Right renal pelvis (tissue), 4 donors: ENCODE measurements at regions not wholly inside any gene's neighbourhood (a gene's known extent, or its start where the extent isn't known, plus 50 kb on each side); places are given as distances from the start of the nearest gene placed in this dataset.

Experiments
- DNase-seq, 4 donors: peaks; one replicate each; pipeline ENCODE4 v3.0.0-alpha.2; 2013; ENCODE audit warnings: low read depth in 4 of 4, low spot score in 3 of 4, missing footprints in 1 of 4

DNA sequence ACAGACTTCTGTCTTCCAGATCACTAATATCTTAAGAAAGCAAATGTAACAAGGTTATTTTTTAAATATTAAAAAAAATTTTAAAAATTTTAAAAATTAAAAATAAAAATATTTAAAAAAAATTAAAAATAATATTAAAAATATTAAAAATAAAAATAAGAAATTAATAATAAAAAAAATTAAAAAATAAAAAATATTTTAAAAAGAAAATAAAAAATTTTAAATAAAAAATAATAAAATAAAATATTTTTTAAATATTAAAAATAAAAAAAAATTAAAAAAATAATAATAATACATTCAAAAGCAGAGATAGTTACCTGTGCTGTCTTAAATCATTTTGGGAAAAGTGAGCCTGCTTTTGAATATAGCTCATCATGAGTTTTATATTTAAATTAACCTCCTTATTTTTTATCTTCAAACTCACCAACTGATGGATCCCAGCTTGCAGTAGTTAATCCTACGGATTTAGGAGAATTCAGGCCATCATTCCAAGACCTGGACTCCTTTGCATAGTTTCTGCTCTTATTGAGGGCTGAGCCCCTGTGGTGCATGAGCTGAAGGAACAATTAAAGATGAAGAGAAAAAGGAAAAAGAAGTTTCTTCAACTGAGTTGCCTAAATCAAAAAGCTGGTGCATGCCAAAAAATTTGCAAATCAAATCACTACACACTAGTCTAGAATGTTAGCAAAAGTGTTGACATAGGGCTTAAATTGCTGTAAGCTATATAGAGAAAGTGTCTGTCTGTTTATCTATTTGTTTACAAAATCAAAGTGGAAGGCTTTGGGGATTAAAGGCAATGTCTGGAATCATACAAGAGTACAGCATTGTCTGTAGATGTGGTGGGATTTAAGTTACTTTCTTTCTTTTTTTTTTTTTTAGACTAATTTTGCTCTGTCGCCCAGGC, 50.5 kb upstream of the ZNF438 start:
- DNase-seq, result no peak

DNA sequence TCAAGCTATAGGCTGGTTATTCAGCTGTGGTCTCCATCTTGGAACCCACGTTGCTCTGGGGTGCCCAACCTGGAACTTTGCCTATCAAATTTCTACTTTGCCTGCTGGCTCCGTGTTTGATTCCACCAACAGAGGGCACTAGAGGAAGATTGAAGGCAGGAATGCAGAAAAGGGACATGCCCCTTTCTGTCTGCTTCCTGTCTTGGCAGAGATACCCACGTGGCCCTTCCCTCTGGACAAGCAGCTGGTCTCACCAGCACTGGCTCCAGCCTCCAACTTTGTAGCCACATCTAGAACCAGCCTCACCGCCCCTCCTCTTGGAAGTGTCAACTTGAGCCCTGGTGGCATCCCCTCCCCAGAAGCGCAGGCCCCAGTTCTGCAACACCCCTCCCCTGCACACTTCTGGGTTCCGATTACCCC, 52.1 kb upstream of the ZNF438 start:
- no peak for DNase-seq

DNA sequence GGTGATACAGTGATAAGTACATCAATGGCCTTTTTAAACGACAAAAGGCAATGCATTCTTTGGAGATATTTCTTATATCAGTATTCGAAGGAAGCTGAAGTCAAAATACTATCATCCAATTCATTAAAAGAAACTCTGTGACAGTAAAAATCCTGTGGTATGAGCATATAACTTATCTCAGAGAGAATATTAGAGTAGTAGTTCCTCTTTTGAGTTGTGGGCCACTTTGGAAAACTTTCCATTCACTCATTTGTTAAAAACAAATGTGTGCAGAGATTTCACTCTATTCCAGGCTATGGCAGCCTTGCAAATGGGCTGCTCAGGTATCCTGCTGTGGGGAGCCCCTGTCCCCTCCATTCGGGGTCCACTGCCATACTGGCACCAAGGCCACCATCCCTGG, 55.3 kb upstream of the ZNF438 start:
- no peak for DNase-seq

- no peak for DNase-seq
Observed at GRCh38 chr10:31087851-31088250, 56.2 kb upstream of the ZNF438 start.

- no peak for DNase-seq
Observed at GRCh38 chr10:31090894-31091607, 59.4 kb upstream of the ZNF438 start.

DNA sequence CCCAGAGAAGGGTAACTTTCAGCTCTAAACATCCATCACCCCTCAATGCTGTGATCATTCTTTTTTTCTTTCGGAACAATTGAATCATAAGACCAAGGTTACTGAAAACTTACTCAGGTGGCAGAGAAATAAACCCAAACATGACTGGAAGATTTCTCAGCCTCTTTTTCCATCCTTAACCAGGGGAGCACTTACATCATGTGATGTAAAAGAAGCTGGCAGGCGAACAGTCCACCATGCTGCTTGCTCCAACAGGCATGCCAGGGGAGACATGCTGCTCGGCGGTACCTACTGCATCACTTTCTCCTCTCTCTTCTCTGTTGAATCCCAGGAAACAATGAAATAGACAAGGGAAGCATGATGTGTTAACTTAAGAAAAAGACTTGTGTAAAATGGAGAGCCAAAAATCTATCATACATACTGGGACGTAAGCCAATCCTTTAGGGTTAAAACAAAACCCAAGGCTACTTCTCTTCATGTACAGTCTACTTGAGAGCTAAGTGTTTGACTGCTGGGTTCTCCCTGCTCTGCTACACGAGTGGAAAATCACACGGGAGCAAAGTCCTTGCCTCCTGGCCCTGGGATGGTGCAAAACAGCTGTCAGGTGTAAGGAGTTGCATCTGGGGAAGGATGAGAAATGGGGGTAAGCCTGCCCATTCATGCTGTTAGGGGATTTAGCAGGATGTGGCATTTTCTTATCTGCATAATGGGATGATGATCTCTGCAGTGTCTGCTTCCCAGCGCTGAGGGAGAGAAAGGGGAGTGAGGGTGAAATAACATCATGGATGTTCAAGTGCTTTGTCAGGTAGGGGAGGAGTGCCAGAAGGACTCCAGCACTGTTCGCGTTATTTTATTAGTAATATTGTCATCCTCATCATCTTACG, 64.3 kb upstream of the ZNF438 start:
- DNase-seq, result no peak

DNA sequence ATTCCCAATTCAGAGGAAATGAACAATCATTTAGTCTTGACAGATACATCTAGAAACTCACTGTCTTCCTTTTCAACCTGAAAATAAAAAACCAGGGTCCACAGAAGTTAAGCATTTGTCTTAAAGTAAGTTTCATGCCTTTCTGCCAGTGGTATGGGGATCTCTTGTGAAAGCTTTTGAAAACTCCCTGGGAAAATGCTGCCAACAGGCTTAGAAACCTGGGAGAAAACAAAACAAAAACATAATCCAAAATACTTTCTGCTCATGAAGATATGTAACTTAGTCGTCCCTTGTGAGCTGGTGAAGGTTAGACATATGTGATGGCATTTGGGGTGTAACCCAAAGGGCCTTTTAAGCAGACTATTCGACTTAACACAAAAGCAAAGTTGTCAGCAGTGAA, 66.4 kb upstream of the ZNF438 start:
- no peak for DNase-seq

DNA sequence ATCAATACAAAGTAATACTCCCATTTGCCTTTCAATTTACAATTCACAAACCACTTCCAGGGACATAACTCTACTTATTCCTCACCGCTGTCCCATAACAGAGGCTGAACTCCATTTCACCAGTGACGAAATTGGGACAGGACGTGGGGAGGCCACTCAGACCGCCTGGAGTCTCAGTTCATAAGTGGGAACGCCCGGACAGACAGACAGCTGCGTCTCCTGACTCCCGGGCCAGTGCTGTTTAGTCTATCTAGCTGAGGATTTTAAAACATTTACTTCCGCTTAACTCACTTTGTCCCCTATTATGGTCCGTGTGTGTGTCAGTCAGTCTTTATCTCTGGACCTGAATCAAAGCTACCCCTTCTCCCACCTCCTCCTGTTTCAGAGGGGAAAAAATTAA, 67.4 kb upstream of the ZNF438 start:
- no peak for DNase-seq

DNA sequence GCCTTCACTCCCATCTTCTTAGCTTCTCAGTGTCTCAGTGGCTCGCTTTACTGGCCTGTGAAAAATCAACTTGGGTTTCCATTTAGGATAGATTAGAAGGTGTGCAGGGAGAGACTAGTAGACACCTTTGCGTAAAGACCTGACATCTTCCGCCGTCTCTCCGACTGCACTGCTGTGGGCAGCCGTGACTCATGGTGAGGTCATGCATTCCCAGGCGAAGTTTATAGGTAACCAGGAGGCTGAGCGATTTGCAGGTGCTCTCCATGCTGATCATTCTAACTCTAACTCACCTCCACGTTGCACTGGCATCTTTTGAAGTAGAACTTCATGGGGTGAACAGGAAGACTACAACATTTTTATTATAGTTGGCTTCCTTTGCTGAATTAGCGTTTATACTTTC, 68.0 kb upstream of the ZNF438 start:
- no peak for DNase-seq

DNA sequence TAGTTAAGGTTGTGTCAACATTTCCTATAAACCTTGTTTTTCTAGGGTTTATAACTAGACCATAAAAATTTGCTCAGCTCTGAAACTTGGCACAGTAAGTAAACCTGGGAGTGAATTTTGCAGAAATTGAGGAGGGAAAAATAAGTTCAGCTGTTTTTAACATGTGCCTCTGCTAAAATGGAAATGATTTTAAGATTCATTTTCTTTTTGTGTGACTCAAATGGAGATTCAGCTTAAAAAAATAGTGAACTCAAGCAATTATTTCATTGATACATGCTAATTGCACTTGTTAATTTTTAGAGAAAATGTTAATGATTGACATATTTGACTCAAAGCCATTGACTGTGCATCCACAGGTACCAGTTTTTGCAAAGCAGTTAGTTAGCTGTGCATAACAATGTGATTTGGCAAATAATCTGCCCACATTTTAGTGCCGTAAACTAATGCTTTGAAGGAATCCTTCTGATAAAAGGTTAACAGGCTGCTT, 68.5 kb upstream of the ZNF438 start:
- no peak for DNase-seq

- DNase-seq, result no peak
Observed at GRCh38 chr10:31100662-31101061, 69.0 kb upstream of the ZNF438 start.

DNA sequence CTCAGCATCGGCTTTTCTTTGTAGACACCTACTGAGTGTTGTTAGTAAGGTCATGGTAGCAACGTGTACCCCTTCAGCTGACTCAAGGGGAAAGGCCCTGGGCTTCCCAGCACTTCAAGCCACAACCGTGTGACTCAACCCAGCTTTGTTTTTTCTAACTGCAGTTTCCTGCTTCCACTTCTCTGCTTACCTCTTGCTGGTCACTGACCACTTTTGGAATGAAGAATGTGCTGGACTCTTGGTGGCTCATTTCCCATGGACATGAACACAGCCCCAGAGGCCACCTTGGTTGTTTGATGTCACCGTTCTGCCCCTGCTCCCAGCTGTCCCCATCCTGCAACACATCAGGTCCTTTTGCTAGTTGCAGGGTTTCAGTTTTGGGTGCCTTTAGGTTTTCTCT, 69.5 kb upstream of the ZNF438 start:
- no peak for DNase-seq

DNA sequence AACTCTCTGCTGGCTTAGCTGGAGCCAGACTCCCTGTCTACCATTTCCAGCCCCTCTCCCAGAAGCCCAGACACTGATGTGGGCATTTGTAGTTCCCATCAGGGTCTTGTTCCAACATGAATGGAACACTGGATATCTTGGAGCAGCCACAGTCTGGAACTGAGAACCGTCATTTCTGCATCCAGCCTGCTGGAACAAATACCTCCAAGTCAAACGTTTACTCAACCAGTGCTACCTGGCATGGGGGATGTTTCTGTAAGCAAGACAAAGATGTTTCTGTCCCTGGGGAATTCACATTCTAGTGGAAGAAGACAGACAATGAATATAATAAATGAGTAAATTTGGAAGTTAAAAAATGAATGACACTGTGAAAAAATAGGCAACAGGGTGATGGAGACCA, 70.8 kb upstream of the ZNF438 start:
- no peak for DNase-seq

DNA sequence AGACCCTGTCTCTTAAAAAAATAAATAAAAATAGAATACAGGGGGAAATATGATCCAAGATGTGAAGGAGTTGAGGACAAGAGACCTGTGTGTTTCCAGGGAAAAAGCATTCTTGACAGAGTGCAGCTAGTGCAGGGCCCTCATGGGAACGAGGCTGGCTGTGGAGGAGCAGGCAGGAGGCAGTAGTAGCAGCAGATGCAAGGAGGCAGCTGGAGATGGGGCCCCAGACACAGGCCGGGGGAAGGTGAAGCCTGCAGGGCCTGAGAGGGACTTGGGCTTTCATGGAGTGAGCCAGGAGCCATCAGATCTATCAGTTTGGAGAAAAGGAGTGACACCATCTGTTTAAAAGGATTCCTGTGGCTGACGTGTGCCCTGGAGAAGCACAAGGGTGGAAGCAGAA, 71.4 kb upstream of the ZNF438 start:
- no peak for DNase-seq

GRCh38 chr10:31112961-31113360, 81.3 kb upstream of the ZNF438 start:
- DNase-seq, result no peak

GRCh38 chr10:31116226-31116625, 84.6 kb upstream of the ZNF438 start:
- DNase-seq, result no peak

DNA sequence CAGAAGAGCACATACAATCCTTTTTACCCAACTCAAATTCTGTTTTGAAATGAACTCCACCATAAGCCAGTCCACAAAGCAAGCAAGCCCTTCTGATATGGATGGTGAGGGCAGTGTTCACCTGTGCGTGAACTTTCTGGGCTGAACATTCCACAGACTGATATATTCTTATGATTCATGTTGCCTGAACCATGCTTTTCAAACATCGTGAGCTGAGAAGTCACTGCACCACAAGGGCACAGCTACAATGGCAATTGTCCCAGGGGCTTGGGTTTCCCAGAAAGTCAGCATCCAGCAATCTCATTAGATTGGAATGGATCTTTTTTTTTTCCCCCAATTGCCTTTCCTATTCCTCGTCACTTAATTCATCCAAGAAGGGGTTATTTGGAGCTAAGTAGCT, 86.9 kb upstream of the ZNF438 start:
- no peak for DNase-seq

DNA sequence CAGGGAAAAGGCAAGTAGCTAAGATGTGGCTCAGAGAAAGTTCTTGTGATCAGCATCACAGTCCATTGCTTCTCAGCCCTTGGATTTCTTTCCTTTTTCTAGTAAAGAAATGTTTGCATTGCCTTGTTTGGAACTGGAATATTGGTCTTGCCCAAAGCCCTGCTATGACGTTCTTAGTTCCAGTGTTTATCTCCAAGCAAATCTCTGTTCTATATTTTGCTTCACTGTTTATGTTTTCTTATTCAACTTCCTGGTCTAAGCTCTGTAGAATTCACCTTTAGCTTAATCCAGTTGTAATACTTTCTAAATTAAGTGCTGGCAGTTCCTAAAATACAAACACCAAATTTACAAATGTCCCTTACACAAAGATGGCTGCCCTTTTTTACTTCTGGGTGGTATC, 88.7 kb upstream of the ZNF438 start:
- no peak for DNase-seq

DNA sequence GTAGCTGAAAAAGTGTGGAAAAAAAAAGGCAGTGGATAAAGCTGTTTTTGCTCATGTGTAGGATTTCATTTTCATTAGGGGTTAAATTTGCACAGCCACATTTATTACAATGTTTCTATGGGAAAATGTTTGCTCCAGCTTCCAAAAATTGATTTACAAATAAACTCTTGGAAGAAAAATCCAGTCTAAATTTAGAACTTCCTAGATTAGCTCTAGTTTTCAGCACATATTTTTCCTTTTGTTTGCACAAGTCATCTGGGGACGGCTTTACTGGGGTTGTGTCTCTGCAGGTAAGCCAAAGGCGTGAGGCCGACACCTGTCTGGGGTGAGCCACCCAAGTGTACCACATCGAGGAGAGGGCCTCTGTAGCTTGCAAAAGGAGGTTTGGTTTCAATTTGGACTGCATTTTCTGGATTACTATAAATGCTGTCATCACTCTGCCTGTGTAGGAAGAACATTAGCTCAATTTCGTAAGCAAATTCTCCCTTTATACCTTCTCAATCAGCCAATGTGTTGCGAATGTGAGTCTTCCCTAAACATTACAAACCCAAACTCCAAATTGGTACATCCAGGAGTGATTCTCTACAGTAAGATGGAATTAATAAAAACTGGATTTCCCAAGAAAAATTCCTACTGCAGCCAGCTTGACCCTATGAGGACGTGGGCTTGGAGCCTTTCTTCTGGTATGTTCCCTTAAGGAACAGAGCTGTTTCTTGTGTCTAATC, 89.5 kb upstream of the ZNF438 start:
- no peak for DNase-seq
